ENCODE measurements at regions not wholly inside any gene's neighbourhood (a gene's known extent, or its start where the extent isn't known, plus 50 kb on each side); places are given as distances from the start of the nearest gene placed in this dataset.

DNA sequence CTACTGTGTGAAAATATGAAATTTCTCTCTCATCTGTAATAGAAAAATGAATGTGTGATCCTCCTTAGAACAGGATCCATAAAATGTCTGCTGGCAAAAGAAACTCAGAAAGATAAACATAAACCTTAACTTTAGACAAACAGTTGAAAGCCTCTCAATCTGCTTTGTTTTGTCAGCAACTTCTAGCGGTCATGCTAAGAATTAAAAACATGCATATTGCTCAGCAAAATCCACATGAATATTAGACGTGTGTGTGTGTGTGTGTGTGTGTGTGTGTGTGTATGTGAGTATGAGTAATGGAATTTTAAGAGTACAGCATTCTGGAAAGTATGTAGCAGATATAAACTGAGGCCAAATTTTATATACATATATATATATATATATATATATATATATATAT lies 1779.2 kb upstream of the MIR17HG start:
- TF ChIP-seq, protein P1, sequence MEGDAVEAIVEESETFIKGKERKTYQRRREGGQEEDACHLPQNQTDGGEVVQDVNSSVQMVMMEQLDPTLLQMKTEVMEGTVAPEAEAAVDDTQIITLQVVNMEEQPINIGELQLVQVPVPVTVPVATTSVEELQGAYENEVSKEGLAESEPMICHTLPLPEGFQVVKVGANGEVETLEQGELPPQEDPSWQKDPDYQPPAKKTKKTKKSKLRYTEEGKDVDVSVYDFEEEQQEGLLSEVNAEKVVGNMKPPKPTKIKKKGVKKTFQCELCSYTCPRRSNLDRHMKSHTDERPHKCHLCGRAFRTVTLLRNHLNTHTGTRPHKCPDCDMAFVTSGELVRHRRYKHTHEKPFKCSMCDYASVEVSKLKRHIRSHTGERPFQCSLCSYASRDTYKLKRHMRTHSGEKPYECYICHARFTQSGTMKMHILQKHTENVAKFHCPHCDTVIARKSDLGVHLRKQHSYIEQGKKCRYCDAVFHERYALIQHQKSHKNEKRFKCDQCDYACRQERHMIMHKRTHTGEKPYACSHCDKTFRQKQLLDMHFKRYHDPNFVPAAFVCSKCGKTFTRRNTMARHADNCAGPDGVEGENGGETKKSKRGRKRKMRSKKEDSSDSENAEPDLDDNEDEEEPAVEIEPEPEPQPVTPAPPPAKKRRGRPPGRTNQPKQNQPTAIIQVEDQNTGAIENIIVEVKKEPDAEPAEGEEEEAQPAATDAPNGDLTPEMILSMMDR (conservative IDR thresholded peaks at IDR 0.05; ENCODE audit: low read depth, low read length), result no peak
- TF ChIP-seq POLR2A (IDR thresholded peaks at IDR 0.05; ENCODE audit: low read depth, low read length) (no peak), CEBPB (IDR thresholded peaks at IDR 0.05; ENCODE audit: low read depth, low read length) (no peak), CHD1 (IDR thresholded peaks at IDR 0.05; ENCODE audit: low read depth, low read length) (no peak), BHLHE40 (IDR thresholded peaks at IDR 0.05; ENCODE audit: low read depth, low read length) (no peak), MAZ (IDR thresholded peaks at IDR 0.05; ENCODE audit: borderline replicate concordance, low read depth, low read length) (no peak)
- TF ChIP-seq, protein P2, sequence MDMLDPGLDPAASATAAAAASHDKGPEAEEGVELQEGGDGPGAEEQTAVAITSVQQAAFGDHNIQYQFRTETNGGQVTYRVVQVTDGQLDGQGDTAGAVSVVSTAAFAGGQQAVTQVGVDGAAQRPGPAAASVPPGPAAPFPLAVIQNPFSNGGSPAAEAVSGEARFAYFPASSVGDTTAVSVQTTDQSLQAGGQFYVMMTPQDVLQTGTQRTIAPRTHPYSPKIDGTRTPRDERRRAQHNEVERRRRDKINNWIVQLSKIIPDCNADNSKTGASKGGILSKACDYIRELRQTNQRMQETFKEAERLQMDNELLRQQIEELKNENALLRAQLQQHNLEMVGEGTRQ (IDR thresholded peaks at IDR 0.05; ENCODE audit: low read depth, low read length), result no peak

Measured in IMR-90 (cell line).